Gastroesophageal sphincter (tissue), 4 donors: ENCODE measurements at regions not wholly inside any gene's neighbourhood (a gene's known extent, or its start where the extent isn't known, plus 50 kb on each side); places are given as distances from the start of the nearest gene placed in this dataset.

Experiments
- ATAC-seq: fragments of 150-250 bp; one replicate; pipeline ENCODE4 v1.9.1; 2016; ENCODE audit warnings: mild to moderate bottlenecking, moderate library complexity
- H3K27ac ChIP-seq, 4 donors: fragments of 200-600 bp; sonication (generic) in 3 of 4; 1 replicate in 3 of 4; 2 replicates in 1 of 4; pipeline ENCODE4 v1.5.1; 2016 to 2019
- H3K27me3 ChIP-seq: fragments of 200-600 bp; sonication (generic); one replicate; pipeline ENCODE4 v1.5.1; 2019
- H3K36me3 ChIP-seq, 2 donors: fragments of 200-600 bp; sonication (generic); one replicate each; pipeline ENCODE4 v1.5.1; 2019; ENCODE audit warnings: control low read depth in 1 of 2
- H3K4me1 ChIP-seq, 3 donors: fragments of 200-600 bp; sonication (generic); 1 replicate in 2 of 3; 2 replicates in 1 of 3; pipeline ENCODE4 v1.5.1; 2016 to 2019; ENCODE audit warnings: control low read depth in 2 of 3
- H3K4me3 ChIP-seq, 2 donors: fragments of 200-600 bp; sonication (generic); one replicate each; pipeline ENCODE4 v1.5.1; 2019; ENCODE audit warnings: mild to moderate bottlenecking in 1 of 2, moderate library complexity in 1 of 2
- H3K9me3 ChIP-seq, 3 donors: fragments of 200-600 bp; sonication (generic); one replicate each; pipeline ENCODE4 v1.5.1; 2017 to 2019; ENCODE audit warnings: control low read depth in 2 of 3
- CTCF ChIP-seq, 4 experiments: fragments of 200-600 bp in 2 of 4; fragments of 450-650 bp in 2 of 4; sonication (generic) in 1 of 4; IDR thresholded peaks; one replicate each; pipeline ENCODE4 v1.5.1; 2017 to 2019; ENCODE audit warnings: antibody characterized with exemption in 4 of 4, mild to moderate bottlenecking in 2 of 4, moderate library complexity in 2 of 4
- EP300 ChIP-seq: sonication (generic); formaldehyde crosslinking; IDR thresholded peaks from one replicate; pipeline ENCODE4 v1.6.1; 2017; ENCODE audit warnings: antibody characterized with exemption, mild to moderate bottlenecking
- POLR2A ChIP-seq, 2 donors: fragments of 450-650 bp; IDR thresholded peaks; one replicate each; pipeline ENCODE4 v1.6.1; 2017; ENCODE audit warnings: antibody characterized with exemption in 2 of 2, mild to moderate bottlenecking in 2 of 2, moderate library complexity in 1 of 2
- POLR2AphosphoS5 ChIP-seq: sonication (generic); formaldehyde crosslinking; IDR thresholded peaks from one replicate; pipeline ENCODE4 v1.6.1; 2017; ENCODE audit warnings: antibody characterized with exemption
- WGBS, 2 donors: methylation state at CpG; one replicate each; pipeline ENCODE4 v1.1.5; 2018; ENCODE audit warnings: low coverage in 1 of 2; 5-methylcytosine and 5-hydroxymethylcytosine counted together
- small RNA-seq, 4 donors: library from RNA; depleted of rRNA; stranded (forward); fragments of <200 nt; gene quantifications; one replicate each; pipeline ENCODE3, GENCODE V24; 2016

GRCh38 chr20:57760698-57761412 is 51.0 kb upstream of the PMEPA1 start:
- Histone ChIP-seq H3K4me3 (no peak overlapping the region), H3K4me1 (no peaks in the 10 kb centered on the region), H3K36me3 (no peaks in the 10 kb centered on the region), H3K27me3 (no peaks in the 10 kb centered on the region), H3K9me3 (peaks cover 0 to 22% (median 0%) of the 10 kb centered on the region in 3 donors), H3K27ac (no peak overlapping the region)
- ATAC-seq: no peak
- 95 to 100% methylated on average over 1 to 4 of the region's 4 CpGs for WGBS, 2 donors
- TF ChIP-seq POLR2AphosphoS5: no peak
- no peak for TF ChIP-seq EP300
- no peak for TF ChIP-seq POLR2A (IDR thresholded peaks at IDR 0.05)
- no peak for TF ChIP-seq CTCF (IDR thresholded peaks at IDR 0.05)

- Histone ChIP-seq H3K27me3 (no peaks in the 10 kb centered on the region), H3K4me1 (no peaks in the 10 kb centered on the region), H3K4me3 (no peak overlapping the region), H3K27ac (no peak overlapping the region), H3K9me3 (peaks cover 0 to 17% (median 0%) of the 10 kb centered on the region in 3 donors), H3K36me3 (no peaks in the 10 kb centered on the region)
- WGBS, 2 donors: 86 to 87% methylated on average over 3 of the region's 4 CpGs
- TF ChIP-seq POLR2A (IDR thresholded peaks at IDR 0.05) (no peak), EP300 (no peak), POLR2AphosphoS5 (no peak), CTCF (IDR thresholded peaks at IDR 0.05) (no peak)
- no peak for ATAC-seq
These were observed 49.9 kb upstream of the PMEPA1 start for GRCh38 chr20:57759724-57760123.

Small RNA genes in the stretch of these regions (small RNA-seq; reads per million reads assigned to genes)
- 0.37 to 5.2 (median 0.51) reads per million in 4 donors for gene MIR4532
